Iris pigment epithelial cell (primary cell): ENCODE measurements at regions not wholly inside any gene's neighbourhood (a gene's known extent, or its start where the extent isn't known, plus 50 kb on each side); places are given as distances from the start of the nearest gene placed in this dataset.

Experiments used
- DNase-seq: peaks from one replicate; pipeline ENCODE4 v3.0.0-alpha.2; 2011; ENCODE audit warnings: low read depth

GRCh38 chr19:31946491-31946890 lies 398.9 kb upstream of the ZNF507 start:
- no peak for DNase-seq

DNA sequence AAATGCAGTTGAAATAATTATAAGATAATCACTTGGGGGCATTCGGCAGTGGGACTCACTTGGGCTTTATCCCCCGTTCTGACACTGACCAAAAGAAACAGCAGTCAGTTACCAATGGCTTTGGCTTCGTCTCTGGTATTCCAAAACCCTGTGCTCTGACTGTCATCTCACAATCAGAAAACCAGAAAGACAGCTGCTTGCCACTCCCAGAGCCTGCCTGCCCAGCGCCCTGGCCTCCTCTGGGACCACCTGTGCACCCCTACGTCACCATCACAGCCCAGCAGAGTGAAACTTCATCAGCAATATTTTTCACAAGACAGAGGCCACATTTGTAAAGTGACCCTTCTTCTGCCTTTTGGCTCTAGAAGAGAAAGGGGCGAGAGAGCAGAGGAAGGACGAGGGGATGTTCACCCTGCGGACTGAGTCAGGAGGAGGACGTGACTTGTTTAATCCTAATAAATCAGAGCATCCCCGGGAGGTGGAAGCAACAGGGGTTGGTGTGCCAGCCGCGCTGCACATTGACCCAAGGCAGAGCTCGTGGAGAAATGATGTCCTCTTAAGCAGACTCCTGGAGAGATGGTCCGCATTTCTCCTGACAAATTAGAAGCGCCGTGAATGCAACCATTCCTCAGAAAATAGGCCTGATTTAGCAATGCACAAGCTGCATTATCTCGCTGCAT lies 397.8 kb upstream of the ZNF507 start:
- no peak for DNase-seq

GRCh38 chr19:31952693-31953092 lies 392.7 kb upstream of the ZNF507 start:
- no peak for DNase-seq

DNA sequence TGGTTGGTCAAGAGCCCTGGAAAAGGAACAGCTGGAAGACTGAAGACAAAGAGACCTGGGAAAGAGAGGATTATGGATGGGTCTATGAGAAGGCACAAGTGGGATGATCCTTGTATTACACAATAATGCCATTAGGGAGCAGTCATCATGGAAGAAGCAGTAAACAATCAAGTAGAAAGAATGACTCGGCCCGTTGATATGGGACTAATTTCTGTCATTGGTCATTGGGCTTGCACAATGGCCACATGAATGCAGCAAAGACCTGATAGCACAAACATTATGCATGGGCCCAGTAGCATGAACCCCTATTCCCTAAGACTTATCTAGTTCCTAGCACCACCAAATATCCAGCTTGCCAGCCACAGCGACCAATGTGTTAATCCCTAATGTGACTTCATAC lies 390.3 kb upstream of the ZNF507 start:
- DNase-seq, result no peak

- no peak for DNase-seq
Measured at GRCh38 chr19:31955884-31956283, 389.5 kb upstream of the ZNF507 start.

GRCh38 chr19:31956771-31957392 lies 388.5 kb upstream of the ZNF507 start:
- DNase-seq, result no peak

DNA sequence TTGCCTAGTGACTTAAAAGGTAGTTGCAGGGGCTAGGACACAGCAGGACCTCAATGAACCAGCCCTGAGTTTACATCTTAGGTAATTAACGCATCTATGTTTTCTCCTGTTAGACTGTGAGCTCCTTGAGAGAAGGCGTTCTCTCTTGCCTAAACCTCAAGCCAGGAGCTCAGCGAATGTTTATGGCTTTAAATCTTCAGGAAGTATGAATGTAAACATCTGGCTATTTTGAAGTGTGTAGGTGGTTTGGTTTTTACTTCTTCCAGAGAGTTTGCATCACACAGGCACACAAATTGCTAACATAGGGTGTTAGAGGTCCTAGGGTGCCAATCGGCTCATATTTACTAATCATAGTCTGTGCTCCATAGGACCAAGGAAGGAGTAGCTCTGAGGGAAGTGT lies 387.7 kb upstream of the ZNF507 start:
- no peak for DNase-seq

- no peak for DNase-seq
Measured at GRCh38 chr19:31959527-31960018, 385.8 kb upstream of the ZNF507 start.

- DNase-seq, result no peak
Measured at GRCh38 chr19:31960474-31960873, 384.9 kb upstream of the ZNF507 start.

DNA sequence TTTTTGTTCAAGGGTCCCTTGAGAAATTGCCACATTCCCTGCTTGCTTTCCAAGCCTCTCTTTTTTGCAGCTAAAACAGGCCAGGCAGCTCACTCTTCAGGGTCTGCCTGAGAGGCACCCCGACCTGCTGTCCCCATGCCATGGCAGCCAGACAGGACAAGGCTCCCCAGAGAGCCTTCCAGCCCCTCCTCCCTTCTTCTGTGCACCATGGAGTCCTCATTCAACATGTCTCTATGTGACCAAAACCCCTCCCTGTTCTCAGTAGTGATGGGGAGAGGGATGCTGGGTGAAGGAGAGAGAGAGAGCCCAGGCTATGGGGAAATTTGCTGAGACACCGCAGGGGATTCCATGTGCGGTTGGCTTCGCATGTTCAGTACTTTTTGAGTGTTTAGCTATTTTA lies 384.2 kb upstream of the ZNF507 start:
- no peak for DNase-seq

DNA sequence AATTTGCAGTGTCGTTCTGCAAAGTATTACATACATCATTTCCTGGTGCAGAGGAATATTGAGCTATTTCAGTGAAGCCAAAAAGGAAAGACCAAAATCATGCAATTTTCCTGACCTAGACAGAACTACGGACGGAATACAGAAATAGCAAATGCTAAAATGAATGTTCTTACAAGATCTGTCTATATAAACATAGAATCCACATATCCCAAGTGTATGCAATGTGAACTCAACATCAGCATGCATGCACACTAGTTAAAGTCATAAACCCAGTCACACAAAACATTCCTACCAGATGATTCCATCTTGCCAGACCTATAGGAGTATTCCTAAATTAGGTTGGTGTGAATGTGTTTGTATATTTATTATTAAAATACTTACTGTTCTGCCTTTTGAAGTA lies 383.7 kb upstream of the ZNF507 start:
- DNase-seq, result no peak

GRCh38 chr19:31962561-31962996 lies 382.8 kb upstream of the ZNF507 start:
- no peak for DNase-seq

DNA sequence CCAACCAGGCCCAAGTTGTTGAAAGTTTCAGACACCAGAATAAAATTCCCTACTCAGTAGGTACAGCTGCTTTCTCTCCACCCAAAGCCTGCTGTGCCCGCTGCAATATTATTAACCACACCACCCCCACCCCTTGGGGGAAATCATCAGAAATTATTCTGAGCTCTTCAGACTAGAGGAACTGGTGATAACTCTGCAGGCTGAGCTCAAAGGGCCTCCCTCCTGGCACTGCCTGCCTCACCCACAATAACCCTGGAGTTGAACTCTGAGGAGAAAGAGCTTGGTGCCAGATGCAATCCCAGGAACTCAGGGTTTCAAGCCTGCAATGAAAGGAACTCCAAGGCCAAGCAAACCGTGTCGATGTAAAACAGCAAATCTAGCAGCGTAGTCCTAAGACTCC lies 381.7 kb upstream of the ZNF507 start:
- DNase-seq, result no peak

GRCh38 chr19:31969016-31969415 lies 376.4 kb upstream of the ZNF507 start:
- DNase-seq, result no peak

DNA sequence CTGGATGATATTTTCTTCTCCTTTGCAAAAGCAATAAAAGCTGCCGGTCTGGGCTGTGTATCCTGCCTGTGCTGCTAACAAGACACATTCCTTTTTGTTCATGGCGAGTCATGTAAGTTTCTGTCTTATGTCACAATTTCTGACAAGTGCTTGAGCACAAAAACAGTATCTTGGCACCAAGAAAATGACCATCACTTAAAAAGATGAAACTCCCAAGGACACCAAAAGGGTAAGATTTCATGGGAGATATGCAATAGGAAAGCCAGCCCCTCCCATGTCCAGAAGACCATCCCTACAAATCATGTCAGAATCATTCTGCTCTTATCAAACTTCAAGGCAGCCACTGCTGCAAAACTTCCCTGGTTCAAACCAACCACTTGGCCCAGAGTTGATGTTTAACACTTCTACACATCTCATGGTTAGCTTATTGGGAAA lies 375.4 kb upstream of the ZNF507 start:
- DNase-seq, result no peak

- DNase-seq, result no peak
Measured at GRCh38 chr19:31974290-31974689, 371.1 kb upstream of the ZNF507 start.

DNA sequence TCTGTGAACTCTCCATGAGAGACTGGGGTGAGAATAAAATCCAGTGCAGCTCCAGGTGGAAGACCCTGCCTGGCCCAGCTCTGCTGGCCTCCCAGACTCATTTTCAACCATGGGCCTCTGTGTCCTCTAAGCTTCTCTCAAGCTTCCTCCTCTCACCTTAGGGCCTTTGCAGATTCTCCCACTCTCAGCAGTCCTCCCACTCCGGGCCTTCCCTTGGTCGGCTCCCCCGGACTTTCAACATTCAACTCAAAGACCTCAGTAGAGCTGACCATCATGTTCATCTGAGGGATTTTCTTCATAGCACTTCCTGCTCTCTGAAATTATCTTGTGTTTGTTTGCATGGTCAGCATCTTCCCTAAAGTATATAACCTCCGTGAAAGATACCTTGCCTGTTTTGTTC lies 370.5 kb upstream of the ZNF507 start:
- DNase-seq, result no peak

GRCh38 chr19:31975461-31975860 lies 369.9 kb upstream of the ZNF507 start:
- no peak for DNase-seq

DNA sequence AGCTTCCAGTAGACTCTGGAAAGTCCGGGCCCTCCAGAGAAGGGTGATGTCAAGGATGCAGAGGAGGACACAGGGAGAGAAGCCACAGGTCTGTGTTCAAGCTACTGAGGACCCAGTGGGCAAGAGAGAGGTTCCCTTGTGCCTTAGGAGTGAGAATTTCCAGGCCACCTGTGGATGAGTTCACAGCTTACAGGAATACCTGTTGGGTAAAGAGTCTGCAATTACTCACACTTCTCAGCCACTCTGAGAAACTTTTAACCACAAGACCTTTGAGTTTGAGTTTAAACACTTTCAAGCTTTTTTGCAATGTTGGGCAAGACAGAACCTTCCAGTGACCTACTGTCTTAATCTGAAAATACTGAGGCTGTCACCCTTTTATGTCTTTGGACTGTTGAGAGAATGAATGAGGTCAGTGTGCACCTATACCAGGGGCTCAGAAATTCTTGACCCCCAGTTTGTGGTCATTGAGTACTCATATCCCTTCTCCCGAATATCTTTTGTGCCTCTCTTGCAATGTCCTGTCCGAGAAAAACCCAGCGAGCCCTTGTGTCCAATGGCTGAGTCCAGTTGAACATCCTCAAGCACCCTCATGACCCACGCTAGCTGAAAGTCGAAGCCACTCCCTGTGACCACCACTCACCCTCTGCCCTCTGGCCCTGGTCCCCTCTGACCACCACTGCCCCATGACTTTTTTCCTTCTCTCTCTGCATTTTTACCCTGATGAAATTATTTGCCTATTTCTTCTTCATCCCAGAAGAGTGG lies 368.5 kb upstream of the ZNF507 start:
- no peak for DNase-seq

DNA sequence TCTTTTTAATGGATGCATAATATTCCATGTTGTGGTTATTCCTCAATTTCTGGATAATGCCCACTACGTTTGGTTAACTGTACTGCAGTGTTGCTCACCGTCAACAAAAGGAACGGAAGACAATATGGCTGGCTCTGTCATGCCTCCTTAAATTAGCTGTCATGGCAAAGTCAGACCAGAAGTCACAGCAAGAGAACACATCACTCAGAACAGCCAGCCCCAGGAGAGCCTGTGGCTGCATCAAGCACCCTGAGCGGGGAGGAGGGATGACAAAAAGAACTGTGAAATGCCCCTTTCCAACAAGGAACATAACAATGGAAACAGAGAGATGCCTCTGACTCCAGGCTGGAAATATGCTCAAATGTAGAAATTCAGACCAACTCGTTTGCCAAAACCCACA lies 366.0 kb upstream of the ZNF507 start:
- no peak for DNase-seq

- DNase-seq, result no peak
Measured at GRCh38 chr19:31979949-31980670, 365.3 kb upstream of the ZNF507 start.

GRCh38 chr19:31980796-31981195 lies 364.6 kb upstream of the ZNF507 start:
- no peak for DNase-seq
